Mesenchymal stem cell (in vitro differentiated cells and primary cell): ENCODE measurements at regions not wholly inside any gene's neighbourhood (a gene's known extent, or its start where the extent isn't known, plus 50 kb on each side); places are given as distances from the start of the nearest gene placed in this dataset.

Experiments
- DNase-seq: peaks from one replicate; pipeline ENCODE4 v3.0.0-alpha.2; 2013
- H2AFZ ChIP-seq: one replicate; pipeline ENCODE4 v1.6.1; 2013; ENCODE audit warnings: low read depth, mild to moderate bottlenecking, control low read depth, inconsistent platforms, low read length, moderate library complexity
- H2AK5ac ChIP-seq: 2 replicates; pipeline ENCODE4 v1.6.1; 2013; ENCODE audit warnings: low read length, moderate library complexity, mild to moderate bottlenecking, inconsistent platforms; ENCODE audit not compliant: severe bottlenecking
- H2BK120ac ChIP-seq: one replicate; pipeline ENCODE4 v1.6.1; 2013; ENCODE audit warnings: low read depth, mild to moderate bottlenecking, inconsistent platforms, low read length, moderate library complexity
- H2BK12ac ChIP-seq, 2 experiments: one replicate each; pipeline ENCODE4 v1.6.1; 2013; ENCODE audit warnings: inconsistent platforms in 2 of 2, low read length in 2 of 2, mild to moderate bottlenecking in 2 of 2, moderate library complexity in 2 of 2, control low read depth in 1 of 2
- H2BK15ac ChIP-seq: one replicate; pipeline ENCODE4 v1.6.1; 2013; ENCODE audit warnings: mild to moderate bottlenecking, low read depth, inconsistent platforms; ENCODE audit not compliant: poor library complexity, severe bottlenecking
- H2BK5ac ChIP-seq: 2 replicates; pipeline ENCODE4 v1.6.1; 2013; ENCODE audit warnings: low read depth, mild to moderate bottlenecking, low read length, control low read depth, inconsistent platforms; ENCODE audit not compliant: poor library complexity, severe bottlenecking
- H3K14ac ChIP-seq, 2 experiments: one replicate each; pipeline ENCODE4 v1.6.1; 2013; ENCODE audit warnings: inconsistent platforms in 2 of 2, low read length in 2 of 2, control low read depth in 1 of 2, mild to moderate bottlenecking in 1 of 2, moderate library complexity in 1 of 2
- H3K18ac ChIP-seq, 2 experiments: one replicate each; pipeline ENCODE4 v1.6.1; 2013; ENCODE audit warnings: inconsistent platforms in 2 of 2, low read length in 2 of 2, control low read depth in 1 of 2, low read depth in 1 of 2, mild to moderate bottlenecking in 1 of 2
- H3K23ac ChIP-seq, 2 experiments: one replicate each; pipeline ENCODE4 v1.6.1; 2013; ENCODE audit warnings: inconsistent platforms in 2 of 2, low read length in 2 of 2, mild to moderate bottlenecking in 2 of 2, moderate library complexity in 2 of 2, control low read depth in 1 of 2
- H3K27ac ChIP-seq: 2 replicates; pipeline ENCODE4 v1.5.1; 2013; ENCODE audit warnings: mild to moderate bottlenecking, moderate library complexity, low read length, control low read depth, inconsistent platforms; ENCODE audit not compliant: poor library complexity, severe bottlenecking
- H3K27me3 ChIP-seq, 2 experiments: 2 replicates each; pipeline versions ENCODE4 v1.6.1 to v1.7.0; 2013; ENCODE audit warnings: low read length in 2 of 2, mild to moderate bottlenecking in 2 of 2, moderate library complexity in 2 of 2, control low read depth in 1 of 2, inconsistent platforms in 1 of 2; ENCODE audit not compliant: control insufficient read depth in 1 of 2, insufficient read depth in 1 of 2
- H3K36me3 ChIP-seq, 2 experiments: 2 replicates each; pipeline versions ENCODE4 v1.6.1 to v1.7.0; 2013; ENCODE audit warnings: low read length in 2 of 2, control low read depth in 1 of 2, inconsistent platforms in 1 of 2, low read depth in 1 of 2, mild to moderate bottlenecking in 1 of 2; ENCODE audit not compliant: insufficient read depth in 2 of 2, control insufficient read depth in 1 of 2
- H3K4ac ChIP-seq, 2 experiments: one replicate each; pipeline ENCODE4 v1.6.1; 2013; ENCODE audit warnings: inconsistent platforms in 2 of 2, low read length in 2 of 2, mild to moderate bottlenecking in 2 of 2, moderate library complexity in 2 of 2, control low read depth in 1 of 2, low read depth in 1 of 2
- H3K4me1 ChIP-seq: 2 replicates; pipeline ENCODE4 v1.6.1; 2013; ENCODE audit warnings: low read depth, low read length, control low read depth; ENCODE audit not compliant: control insufficient read depth, insufficient read depth
- H3K4me2 ChIP-seq: 2 replicates; pipeline ENCODE4 v1.6.1; 2013; ENCODE audit warnings: low read length, mild to moderate bottlenecking, inconsistent platforms; ENCODE audit not compliant: poor library complexity, severe bottlenecking
- H3K4me3 ChIP-seq, 2 experiments: 2 replicates each; pipeline versions ENCODE4 v1.5.1 to v1.7.0; 2013; ENCODE audit warnings: low read length in 2 of 2, mild to moderate bottlenecking in 2 of 2, control low read depth in 1 of 2, low read depth in 1 of 2; ENCODE audit not compliant: insufficient read depth in 1 of 2
- H3K79me1 ChIP-seq: replicated peaks from 2 replicates; pipeline ENCODE4 v1.6.1; 2013; ENCODE audit warnings: mild to moderate bottlenecking, control low read depth, low read length, inconsistent platforms; ENCODE audit not compliant: poor library complexity, severe bottlenecking
- H3K9ac ChIP-seq: 2 replicates; pipeline ENCODE4 v1.7.0; 2013; ENCODE audit warnings: mild to moderate bottlenecking, low read length, moderate library complexity
- H3K9me3 ChIP-seq: 2 replicates; pipeline ENCODE4 v1.7.0; 2013; ENCODE audit warnings: mild to moderate bottlenecking, low read length; ENCODE audit not compliant: control insufficient read depth
- H4K8ac ChIP-seq: one replicate; pipeline ENCODE4 v1.6.1; 2013; ENCODE audit warnings: inconsistent platforms, mild to moderate bottlenecking, low read length, moderate library complexity
- H4K91ac ChIP-seq: one replicate; pipeline ENCODE4 v1.6.1; 2013; ENCODE audit warnings: mild to moderate bottlenecking, low read length, inconsistent platforms
- WGBS: methylation state at CpG from one replicate; pipeline ENCODE4 v1.1.7; 2013; ENCODE audit warnings: mixed read lengths; 5-methylcytosine and 5-hydroxymethylcytosine counted together

DNA sequence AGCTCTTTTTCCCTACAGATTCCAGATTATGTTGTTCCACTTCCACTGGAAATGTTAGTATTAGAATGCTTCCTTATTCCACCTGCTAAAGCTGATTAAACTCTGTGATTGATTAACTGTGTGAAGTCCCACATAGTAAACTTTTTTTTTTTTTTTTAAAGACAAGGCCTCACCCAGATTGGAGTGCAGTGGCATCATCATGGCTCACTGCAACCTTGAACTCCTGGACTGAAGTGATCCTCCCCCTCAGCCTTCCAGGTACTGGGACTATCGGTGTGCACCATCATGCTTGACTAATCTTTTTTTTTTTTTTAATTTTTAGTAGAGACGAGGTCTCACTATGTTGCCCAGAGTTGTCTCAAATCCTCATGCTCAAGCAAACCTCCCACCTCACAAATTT, 108.5 kb upstream of the RBMS1 start:
- Histone ChIP-seq H3K4ac (no peak overlapping the region), H3K9me3 (no peaks in the 10 kb centered on the region), H3K14ac (no peak overlapping the region), H2BK12ac (no peak overlapping the region), H3K27ac (no peak overlapping the region), H4K8ac (no peak overlapping the region), H4K91ac (no peak overlapping the region), H3K4me2 (no peak overlapping the region), H3K27me3 (no peaks in the 10 kb centered on the region), H3K9ac (no peak overlapping the region), H3K36me3 (no peaks in the 10 kb centered on the region), H2BK5ac (no peak overlapping the region), H2AFZ (no peak overlapping the region), H3K79me1 (no peaks in the 10 kb centered on the region), H3K4me1 (no peaks in the 10 kb centered on the region), H3K18ac (no peak overlapping the region), H2BK15ac (no peak overlapping the region), H2BK120ac (no peak overlapping the region), H3K4me3 (no peak overlapping the region), H3K23ac (no peak overlapping the region), H2AK5ac (no peak overlapping the region)
- DNase-seq: no peak
- no CpG with 5 or more reads among the region's 2 CpGs for WGBS

DNA sequence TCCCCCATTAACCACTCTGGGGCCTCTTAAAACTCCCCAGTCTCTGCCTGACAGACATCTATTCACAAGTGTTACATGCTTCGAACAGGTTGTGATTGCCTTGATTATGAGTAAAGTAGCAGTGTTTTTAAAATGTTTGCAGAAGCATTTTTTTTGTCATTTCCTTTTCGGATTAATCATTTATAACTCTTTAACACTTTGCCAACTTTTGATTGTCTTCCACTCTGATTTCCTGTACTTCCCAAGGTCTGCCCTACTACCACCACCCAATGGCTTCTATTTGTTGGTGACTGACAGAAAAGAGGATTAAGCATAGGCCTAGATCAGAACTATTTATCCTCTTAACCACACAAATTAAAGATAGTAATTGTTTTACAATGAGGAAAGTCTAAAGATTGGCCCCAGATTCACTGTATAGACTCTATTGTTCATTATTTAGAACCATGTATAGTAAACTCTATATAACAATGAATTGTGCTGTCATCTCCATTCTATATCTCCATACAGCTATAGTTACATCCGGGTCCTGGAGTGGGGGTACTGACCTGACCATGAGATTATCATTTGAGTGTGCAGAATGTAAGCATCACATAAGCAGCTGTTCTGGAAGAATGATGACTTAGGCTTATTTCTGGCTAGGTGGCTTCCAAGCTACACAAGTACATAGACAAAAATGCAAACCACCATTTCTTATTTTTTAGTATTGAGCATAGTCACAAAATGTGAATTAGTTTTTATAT, 110.3 kb upstream of the RBMS1 start:
- H3K4me2 ChIP-seq: no peak overlapping the region
- no peak overlapping the region for H2BK15ac ChIP-seq
- no peak overlapping the region for H3K23ac ChIP-seq
- no peaks in the 10 kb centered on the region for H3K4me1 ChIP-seq
- no peaks in the 10 kb centered on the region for H3K27me3 ChIP-seq
- H3K4ac ChIP-seq: no peak overlapping the region
- no CpG with 5 or more reads among the region's 3 CpGs for WGBS
- H3K9me3 ChIP-seq: no peaks in the 10 kb centered on the region
- no peak overlapping the region for H2BK5ac ChIP-seq
- no peak overlapping the region for H3K4me3 ChIP-seq
- no peak overlapping the region for H2AK5ac ChIP-seq
- DNase-seq: no peak
- no peak overlapping the region for H4K8ac ChIP-seq
- no peak overlapping the region for H2BK120ac ChIP-seq
- no peak overlapping the region for H3K27ac ChIP-seq
- no peak overlapping the region for H2AFZ ChIP-seq
- H3K36me3 ChIP-seq: no peaks in the 10 kb centered on the region
- no peak overlapping the region for H2BK12ac ChIP-seq
- H3K14ac ChIP-seq: no peak overlapping the region
- no peaks in the 10 kb centered on the region for H3K79me1 ChIP-seq
- H4K91ac ChIP-seq: no peak overlapping the region
- no peak overlapping the region for H3K18ac ChIP-seq
- no peak overlapping the region for H3K9ac ChIP-seq

GRCh38 chr2:160606341-160606740, 112.7 kb upstream of the RBMS1 start:
- no peak overlapping the region for H2BK15ac ChIP-seq
- no peaks in the 10 kb centered on the region for H3K36me3 ChIP-seq
- H2BK12ac ChIP-seq: no peak overlapping the region
- H4K91ac ChIP-seq: no peak overlapping the region
- no peaks in the 10 kb centered on the region for H3K4me1 ChIP-seq
- H3K27ac ChIP-seq: no peak overlapping the region
- no peak overlapping the region for H3K4me2 ChIP-seq
- no peak overlapping the region for H3K4me3 ChIP-seq
- 100% methylated on average over 1 of the region's 1 CpG for WGBS
- H2AK5ac ChIP-seq: no peak overlapping the region
- H2BK120ac ChIP-seq: no peak overlapping the region
- no peak overlapping the region for H3K18ac ChIP-seq
- no peaks in the 10 kb centered on the region for H3K27me3 ChIP-seq
- H2AFZ ChIP-seq: no peak overlapping the region
- no peak for DNase-seq
- no peak overlapping the region for H3K9ac ChIP-seq
- no peak overlapping the region for H3K23ac ChIP-seq
- H3K79me1 ChIP-seq: no peaks in the 10 kb centered on the region
- H2BK5ac ChIP-seq: no peak overlapping the region
- H3K9me3 ChIP-seq: no peaks in the 10 kb centered on the region
- H3K4ac ChIP-seq: no peak overlapping the region
- no peak overlapping the region for H3K14ac ChIP-seq
- no peak overlapping the region for H4K8ac ChIP-seq

DNA sequence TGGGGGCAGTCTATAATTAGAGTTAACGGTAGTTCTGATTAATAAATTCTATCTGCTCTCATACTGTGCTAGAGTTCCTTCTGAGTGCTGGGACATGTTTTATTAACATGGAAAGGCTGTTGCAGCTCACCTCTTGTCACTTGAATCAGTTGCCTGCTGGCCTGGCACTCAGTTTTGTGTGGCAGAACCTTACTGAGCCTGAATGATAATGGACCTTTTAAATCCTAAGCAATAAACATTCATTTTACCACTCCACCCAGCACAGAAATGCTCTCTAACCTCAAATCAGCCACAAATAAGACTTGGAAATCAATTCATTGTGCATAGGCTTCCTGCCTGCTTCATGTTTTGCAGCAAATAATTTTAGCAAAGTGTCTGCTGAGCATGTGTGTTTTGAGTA, 115.0 kb upstream of the RBMS1 start:
- no peak overlapping the region for H3K4me2 ChIP-seq
- H2BK15ac ChIP-seq: no peak overlapping the region
- H3K27ac ChIP-seq: no peak overlapping the region
- H3K14ac ChIP-seq: no peak overlapping the region
- no peak overlapping the region for H2AFZ ChIP-seq
- DNase-seq: no peak
- H3K23ac ChIP-seq: no peak overlapping the region
- H3K79me1 ChIP-seq: no peaks in the 10 kb centered on the region
- H2BK12ac ChIP-seq: peak overlapping the region in 1 of 2 experiments; percentile 54
- peak overlapping the region; percentile 20 for H3K9ac ChIP-seq
- H3K27me3 ChIP-seq: no peaks in the 10 kb centered on the region
- H3K9me3 ChIP-seq: no peaks in the 10 kb centered on the region
- no peak overlapping the region for H4K91ac ChIP-seq
- no peaks in the 10 kb centered on the region for H3K36me3 ChIP-seq
- H2AK5ac ChIP-seq: no peak overlapping the region
- H3K4ac ChIP-seq: no peak overlapping the region
- no peak overlapping the region for H3K18ac ChIP-seq
- no peak overlapping the region for H2BK5ac ChIP-seq
- no peaks in the 10 kb centered on the region for H3K4me1 ChIP-seq
- H4K8ac ChIP-seq: no peak overlapping the region
- H3K4me3 ChIP-seq: peak overlapping the region in 1 of 2 experiments; percentile 12
- WGBS: 100% methylated on average over 1 of the region's 1 CpG
- H2BK120ac ChIP-seq: no peak overlapping the region
